ENCODE measurements at regions not wholly inside any gene's neighbourhood (a gene's known extent, or its start where the extent isn't known, plus 50 kb on each side); places are given as distances from the start of the nearest gene placed in this dataset.
A peak's percentile ranks its signal among the peaks of the same experiment; 100 is the strongest.

- no peak for DNase-seq (ENCODE audit: low read depth)
- no peak overlapping the region for H3K4me3 ChIP-seq (ENCODE audit: low read depth, low read length)
- TF ChIP-seq, protein P1, sequence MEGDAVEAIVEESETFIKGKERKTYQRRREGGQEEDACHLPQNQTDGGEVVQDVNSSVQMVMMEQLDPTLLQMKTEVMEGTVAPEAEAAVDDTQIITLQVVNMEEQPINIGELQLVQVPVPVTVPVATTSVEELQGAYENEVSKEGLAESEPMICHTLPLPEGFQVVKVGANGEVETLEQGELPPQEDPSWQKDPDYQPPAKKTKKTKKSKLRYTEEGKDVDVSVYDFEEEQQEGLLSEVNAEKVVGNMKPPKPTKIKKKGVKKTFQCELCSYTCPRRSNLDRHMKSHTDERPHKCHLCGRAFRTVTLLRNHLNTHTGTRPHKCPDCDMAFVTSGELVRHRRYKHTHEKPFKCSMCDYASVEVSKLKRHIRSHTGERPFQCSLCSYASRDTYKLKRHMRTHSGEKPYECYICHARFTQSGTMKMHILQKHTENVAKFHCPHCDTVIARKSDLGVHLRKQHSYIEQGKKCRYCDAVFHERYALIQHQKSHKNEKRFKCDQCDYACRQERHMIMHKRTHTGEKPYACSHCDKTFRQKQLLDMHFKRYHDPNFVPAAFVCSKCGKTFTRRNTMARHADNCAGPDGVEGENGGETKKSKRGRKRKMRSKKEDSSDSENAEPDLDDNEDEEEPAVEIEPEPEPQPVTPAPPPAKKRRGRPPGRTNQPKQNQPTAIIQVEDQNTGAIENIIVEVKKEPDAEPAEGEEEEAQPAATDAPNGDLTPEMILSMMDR (IDR thresholded peaks at IDR 0.05; ENCODE audit: control insufficient read depth, extremely low read depth, insufficient read depth), result no peak
These were observed 273.2 kb downstream of the FAM170A start for GRCh38 chr5:119902593-119902992.

DNA sequence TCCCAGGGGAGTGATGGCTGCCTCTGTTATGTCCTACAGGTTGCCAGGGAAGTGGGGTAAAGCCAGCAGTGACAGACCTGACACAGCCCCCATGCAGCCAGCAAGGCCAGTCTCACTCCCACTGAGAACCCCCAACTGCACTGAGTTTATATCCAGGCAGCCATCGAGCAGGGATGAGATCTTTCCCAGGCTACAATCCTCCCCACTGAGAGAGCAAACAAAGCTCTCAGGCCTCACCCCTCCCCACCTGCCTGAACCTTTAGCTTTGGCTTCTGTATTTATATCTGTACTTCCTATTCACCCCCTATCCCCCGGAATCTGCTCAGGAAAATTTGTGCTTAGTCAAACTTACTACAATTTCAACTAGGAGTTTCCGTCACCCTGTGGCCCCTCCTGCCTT lies 284.1 kb downstream of the FAM170A start:
- no peak overlapping the region for H3K4me3 ChIP-seq (ENCODE audit: low read depth, low read length)
- no peak for DNase-seq (ENCODE audit: low read depth)
- TF ChIP-seq, protein P1 (IDR thresholded peaks at IDR 0.05; ENCODE audit: control insufficient read depth, extremely low read depth, insufficient read depth), result no peak

- H3K4me3 ChIP-seq (ENCODE audit: low read depth, low read length), result no peak overlapping the region
- DNase-seq (ENCODE audit: low read depth), result no peak
- TF ChIP-seq, protein P1 (IDR thresholded peaks at IDR 0.05; ENCODE audit: control insufficient read depth, extremely low read depth, insufficient read depth), result no peak
These were observed 289.9 kb downstream of the FAM170A start for GRCh38 chr5:119919279-119919678.

DNA sequence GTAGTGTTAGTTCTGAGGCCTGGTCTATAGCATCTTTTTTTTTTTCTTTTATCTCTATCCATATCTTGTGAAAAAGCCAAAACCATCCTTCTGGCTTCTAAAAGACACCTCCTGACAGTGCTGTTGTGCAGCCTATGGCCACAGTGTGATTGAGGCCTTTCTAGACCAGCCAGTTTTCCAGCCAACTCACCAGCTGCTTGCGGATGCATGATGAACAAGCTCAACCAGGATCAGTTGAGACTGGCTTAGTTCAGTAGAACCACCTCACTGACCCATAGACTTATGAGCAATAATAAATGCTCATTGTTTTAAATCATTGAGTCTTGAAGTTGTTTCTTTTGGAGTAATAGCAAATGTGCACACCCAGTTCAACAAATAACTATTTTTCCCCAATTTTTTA lies 296.9 kb downstream of the FAM170A start:
- no peak overlapping the region for H3K4me3 ChIP-seq (ENCODE audit: low read depth, low read length)
- TF ChIP-seq, protein P1 (IDR thresholded peaks at IDR 0.05; ENCODE audit: control insufficient read depth, extremely low read depth, insufficient read depth), result no peak
- peak; percentile 41 for DNase-seq (ENCODE audit: low read depth)

GRCh38 chr5:119928974-119929373 lies 299.6 kb downstream of the FAM170A start:
- TF ChIP-seq, protein P1 (IDR thresholded peaks at IDR 0.05; ENCODE audit: control insufficient read depth, extremely low read depth, insufficient read depth), result no peak
- DNase-seq (ENCODE audit: low read depth), result no peak
- H3K4me3 ChIP-seq (ENCODE audit: low read depth, low read length), result no peak overlapping the region

DNA sequence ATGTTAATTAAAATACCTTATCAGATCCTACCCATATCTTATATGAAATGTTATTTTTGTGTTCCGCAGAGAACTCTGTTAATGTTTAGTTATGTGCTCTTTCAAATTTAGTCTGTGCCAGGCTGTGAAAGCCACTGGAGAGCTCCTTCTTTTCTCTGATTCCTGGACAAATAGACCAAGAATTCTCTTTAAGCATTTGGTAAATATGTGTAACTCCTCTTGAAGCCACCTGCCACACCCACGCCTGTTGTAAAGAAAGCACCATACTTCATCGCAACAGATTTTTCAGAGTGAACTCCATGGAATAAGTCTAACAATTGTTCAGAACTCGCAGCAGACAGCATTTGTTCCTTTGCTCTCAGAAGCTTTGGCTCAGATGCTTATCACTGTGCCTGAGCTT lies 301.1 kb downstream of the FAM170A start:
- no peak overlapping the region for H3K4me3 ChIP-seq (ENCODE audit: low read depth, low read length)
- no peak for DNase-seq (ENCODE audit: low read depth)
- TF ChIP-seq, protein P1 (IDR thresholded peaks at IDR 0.05; ENCODE audit: control insufficient read depth, extremely low read depth, insufficient read depth), result no peak

GRCh38 chr5:119943148-119943547 lies 313.8 kb downstream of the FAM170A start:
- H3K4me3 ChIP-seq (ENCODE audit: low read depth, low read length), result no peak overlapping the region
- TF ChIP-seq, protein P1 (IDR thresholded peaks at IDR 0.05; ENCODE audit: control insufficient read depth, extremely low read depth, insufficient read depth), result peak; percentile 34
- DNase-seq (ENCODE audit: low read depth), result peak; percentile 50

All from LNCaP clone FGC (cell line).